PC-3 (cell line): ENCODE measurements at regions not wholly inside any gene's neighbourhood (a gene's known extent, or its start where the extent isn't known, plus 50 kb on each side); places are given as distances from the start of the nearest gene placed in this dataset.

ENCODE experiments used
- ATAC-seq: fragments of 200-7000 bp; cut with Tn5 transposase; 2 replicates; pipeline ENCODE4 v1.9.1; 2020; ENCODE audit warnings: mild to moderate bottlenecking, moderate library complexity
- BruUV-seq: library from RNA; stranded (reverse); fragments of 400-500 nt; replicated peaks from 2 replicates; lab custom pipeline; 2021; lab: Mats Ljungman, UMichigan
- CTCF ChIA-PET: fragments of 300-600 bp; sonication (Branson Sonifier 250); formaldehyde crosslinking; loops from one replicate; lab custom pipeline; 2022; ENCODE audit warnings: antibody characterized with exemption; lab: Charles Lee
- POLR2A ChIA-PET: fragments of 300-600 bp; sonication (Branson Sonifier 250); formaldehyde crosslinking; loops from one replicate; lab custom pipeline; 2022; ENCODE audit warnings: antibody characterized with exemption; ENCODE audit not compliant: unreplicated experiment; lab: Charles Lee
- DNase-seq: peaks from one replicate; pipeline ENCODE4 v3.0.0-alpha.2; 2015
- H2AFZ ChIP-seq: fragments of 300-600 bp; sonication (generic); 2 replicates; pipeline ENCODE4 v1.6.0; 2016; ENCODE audit warnings: antibody characterized with exemption, low read length
- H3F3A ChIP-seq: fragments of 300-600 bp; sonication (generic); one replicate; pipeline ENCODE4 v1.6.0; 2017; ENCODE audit warnings: antibody characterized with exemption, low read length, control low read depth, mild to moderate bottlenecking; ENCODE audit not compliant: unreplicated experiment
- H3K27ac ChIP-seq: fragments of 300-600 bp; sonication (generic); 2 replicates; pipeline ENCODE4 v1.5.1; 2016; ENCODE audit warnings: mild to moderate bottlenecking, low read length
- H3K27me3 ChIP-seq: fragments of 300-600 bp; sonication (generic); 2 replicates; pipeline ENCODE4 v1.6.1; 2016; ENCODE audit warnings: low read length, mixed read lengths
- H3K36me3 ChIP-seq: fragments of 300-600 bp; sonication (generic); 2 replicates; pipeline ENCODE4 v1.6.1; 2016; ENCODE audit warnings: low read depth, mixed run types, low read length, mixed read lengths
- H3K4me1 ChIP-seq: fragments of 300-600 bp; sonication (generic); 2 replicates; pipeline ENCODE4 v1.5.1; 2016; ENCODE audit warnings: low read length; ENCODE audit not compliant: insufficient read depth
- H3K4me2 ChIP-seq: fragments of 300-600 bp; sonication (generic); 2 replicates; pipeline ENCODE4 v1.6.0; 2016; ENCODE audit warnings: low read length
- H3K4me3 ChIP-seq: fragments of 300-600 bp; sonication (generic); 2 replicates; pipeline ENCODE4 v1.5.1; 2016; ENCODE audit warnings: mild to moderate bottlenecking, low read length, mixed read lengths
- H3K79me2 ChIP-seq: fragments of 300-600 bp; sonication (generic); 2 replicates; pipeline ENCODE4 v1.6.1; 2017; ENCODE audit warnings: low read length, mixed read lengths
- H3K9ac ChIP-seq: fragments of 300-600 bp; sonication (generic); 2 replicates; pipeline ENCODE4 v1.6.0; 2016; ENCODE audit warnings: mild to moderate bottlenecking, low read length
- H3K9me2 ChIP-seq: fragments of 300-600 bp; sonication (generic); replicated peaks from 2 replicates; pipeline ENCODE4 v1.6.1; 2016; ENCODE audit warnings: mixed run types, low read length, mixed read lengths
- H3K9me3 ChIP-seq: fragments of 300-600 bp; sonication (generic); 2 replicates; pipeline ENCODE4 v1.6.1; 2016; ENCODE audit warnings: low read length, mixed read lengths
- H4K20me1 ChIP-seq: fragments of 300-600 bp; sonication (generic); 2 replicates; pipeline ENCODE4 v1.6.1; 2016; ENCODE audit warnings: low read length, mixed read lengths
- CTCF ChIP-seq: fragments of 300-600 bp; sonication (generic); conservative IDR thresholded peaks from 2 replicates; pipeline ENCODE4 v1.5.1; 2017; ENCODE audit warnings: antibody characterized with exemption, low read depth, mild to moderate bottlenecking, low read length
- EZH2 ChIP-seq: fragments of 300-600 bp; sonication (generic); IDR thresholded peaks from one replicate; pipeline ENCODE4 v1.6.1; 2017; ENCODE audit warnings: antibody characterized with exemption, mild to moderate bottlenecking, low read length; ENCODE audit not compliant: unreplicated experiment
- EZH2phosphoT487 ChIP-seq: fragments of 300-600 bp; sonication (generic); IDR thresholded peaks from 2 replicates; pipeline ENCODE4 v1.6.1; 2018; ENCODE audit warnings: mild to moderate bottlenecking, antibody characterized with exemption, low read length, borderline replicate concordance
- intact Hi-C: fragments of 100-400 bp; cut with micrococcal nuclease; formaldehyde crosslinking; loops from 2 replicates; pipeline ENCODE4 v1.9.0; 2023

- Histone ChIP-seq H3K36me3 (no peaks in the 10 kb centered on the region), H3F3A (peaks cover 8% of the 10 kb centered on the region), H4K20me1 (no peaks in the 10 kb centered on the region), H3K4me3 (peak overlapping the region; percentile 18; the same call in 1 of the 2 replicates), H3K4me2 (peak overlapping the region; percentile 70), H3K4me1 (peaks cover 44% of the 10 kb centered on the region), H2AFZ (0 out of 2 replicates have a peak overlapping the region, but pooled peaks have one; percentile 36), H3K27me3 (no peaks in the 10 kb centered on the region), H3K79me2 (no peaks in the 10 kb centered on the region), H3K9ac (no peak overlapping the region), H3K9me2 (no peaks in the 10 kb centered on the region), H3K9me3 (no peaks in the 10 kb centered on the region), H3K27ac (peak overlapping the region; percentile 79)
- intact Hi-C loops = loop anchor here (10.0 kb wide), 1 partner anchor 210 kb away; no protein-coding TSS in a partner anchor
- ATAC-seq (peak; percentile 84), DNase-seq (peak; percentile 95)
- ChIA-PET POLR2A (interaction anchor here (0.6 kb wide), 1 partner anchor 13 kb away, joined by 7 read pairs; no protein-coding TSS in a partner anchor), CTCF (interaction anchor here (0.5 to 1.1 kb wide), 2 partner anchors 13 to 68 kb away, joined by 3 to 5 read pairs; no protein-coding TSS in a partner anchor)
- no TSS peak for BruUV-seq
- no peak for TF ChIP-seq EZH2phosphoT487
- TF ChIP-seq CTCF = peak; percentile 45; the same call in 1 of the 2 replicates
Observed at GRCh38 chr2:71784734-71785511, 331.6 kb downstream of the DYSF start.

- Histone ChIP-seq H3F3A (peaks cover 8% of the 10 kb centered on the region), H2AFZ (no peak overlapping the region), H3K9ac (no peak overlapping the region), H3K4me2 (peak overlapping the region; percentile 70), H4K20me1 (no peaks in the 10 kb centered on the region), H3K4me3 (no peak overlapping the region), H3K9me2 (no peaks in the 10 kb centered on the region), H3K36me3 (no peaks in the 10 kb centered on the region), H3K4me1 (peaks cover 40% of the 10 kb centered on the region), H3K79me2 (no peaks in the 10 kb centered on the region), H3K27me3 (no peaks in the 10 kb centered on the region), H3K27ac (peak overlapping the region; percentile 79), H3K9me3 (no peaks in the 10 kb centered on the region)
- CTCF ChIA-PET = interaction anchor here (1.1 kb wide), 1 partner anchor 15 kb away, joined by 3 read pairs; no protein-coding TSS in a partner anchor
- intact Hi-C loops = loop anchor here (10.0 kb wide), 1 partner anchor 211 kb away; no protein-coding TSS in a partner anchor
- BruUV-seq = no TSS peak
- TF ChIP-seq CTCF (no peak), EZH2 (no peak), EZH2phosphoT487 (no peak)
- ATAC-seq (no peak), DNase-seq (no peak)
- POLR2A ChIA-PET = no interaction called here
Observed at GRCh38 chr2:71783815-71784214, 330.5 kb downstream of the DYSF start.
